Mesenchymal stem cell (in vitro differentiated cells and primary cell): ENCODE measurements at regions not wholly inside any gene's neighbourhood (a gene's known extent, or its start where the extent isn't known, plus 50 kb on each side); places are given as distances from the start of the nearest gene placed in this dataset.

Experiments
- DNase-seq: peaks from one replicate; pipeline ENCODE4 v3.0.0-alpha.2; 2013
- H2AFZ ChIP-seq: one replicate; pipeline ENCODE4 v1.6.1; 2013; ENCODE audit warnings: low read depth, mild to moderate bottlenecking, control low read depth, inconsistent platforms, low read length, moderate library complexity
- H2AK5ac ChIP-seq: 2 replicates; pipeline ENCODE4 v1.6.1; 2013; ENCODE audit warnings: low read length, moderate library complexity, mild to moderate bottlenecking, inconsistent platforms; ENCODE audit not compliant: severe bottlenecking
- H2BK120ac ChIP-seq: one replicate; pipeline ENCODE4 v1.6.1; 2013; ENCODE audit warnings: low read depth, mild to moderate bottlenecking, inconsistent platforms, low read length, moderate library complexity
- H2BK12ac ChIP-seq, 2 experiments: one replicate each; pipeline ENCODE4 v1.6.1; 2013; ENCODE audit warnings: inconsistent platforms in 2 of 2, low read length in 2 of 2, mild to moderate bottlenecking in 2 of 2, moderate library complexity in 2 of 2, control low read depth in 1 of 2
- H2BK15ac ChIP-seq: one replicate; pipeline ENCODE4 v1.6.1; 2013; ENCODE audit warnings: mild to moderate bottlenecking, low read depth, inconsistent platforms; ENCODE audit not compliant: poor library complexity, severe bottlenecking
- H2BK5ac ChIP-seq: 2 replicates; pipeline ENCODE4 v1.6.1; 2013; ENCODE audit warnings: low read depth, mild to moderate bottlenecking, low read length, control low read depth, inconsistent platforms; ENCODE audit not compliant: poor library complexity, severe bottlenecking
- H3K14ac ChIP-seq, 2 experiments: one replicate each; pipeline ENCODE4 v1.6.1; 2013; ENCODE audit warnings: inconsistent platforms in 2 of 2, low read length in 2 of 2, control low read depth in 1 of 2, mild to moderate bottlenecking in 1 of 2, moderate library complexity in 1 of 2
- H3K18ac ChIP-seq, 2 experiments: one replicate each; pipeline ENCODE4 v1.6.1; 2013; ENCODE audit warnings: inconsistent platforms in 2 of 2, low read length in 2 of 2, control low read depth in 1 of 2, low read depth in 1 of 2, mild to moderate bottlenecking in 1 of 2
- H3K23ac ChIP-seq, 2 experiments: one replicate each; pipeline ENCODE4 v1.6.1; 2013; ENCODE audit warnings: inconsistent platforms in 2 of 2, low read length in 2 of 2, mild to moderate bottlenecking in 2 of 2, moderate library complexity in 2 of 2, control low read depth in 1 of 2
- H3K27ac ChIP-seq: 2 replicates; pipeline ENCODE4 v1.5.1; 2013; ENCODE audit warnings: mild to moderate bottlenecking, moderate library complexity, low read length, control low read depth, inconsistent platforms; ENCODE audit not compliant: poor library complexity, severe bottlenecking
- H3K27me3 ChIP-seq, 2 experiments: 2 replicates each; pipeline versions ENCODE4 v1.6.1 to v1.7.0; 2013; ENCODE audit warnings: low read length in 2 of 2, mild to moderate bottlenecking in 2 of 2, moderate library complexity in 2 of 2, control low read depth in 1 of 2, inconsistent platforms in 1 of 2; ENCODE audit not compliant: control insufficient read depth in 1 of 2, insufficient read depth in 1 of 2
- H3K36me3 ChIP-seq, 2 experiments: 2 replicates each; pipeline versions ENCODE4 v1.6.1 to v1.7.0; 2013; ENCODE audit warnings: low read length in 2 of 2, control low read depth in 1 of 2, inconsistent platforms in 1 of 2, low read depth in 1 of 2, mild to moderate bottlenecking in 1 of 2; ENCODE audit not compliant: insufficient read depth in 2 of 2, control insufficient read depth in 1 of 2
- H3K4ac ChIP-seq, 2 experiments: one replicate each; pipeline ENCODE4 v1.6.1; 2013; ENCODE audit warnings: inconsistent platforms in 2 of 2, low read length in 2 of 2, mild to moderate bottlenecking in 2 of 2, moderate library complexity in 2 of 2, control low read depth in 1 of 2, low read depth in 1 of 2
- H3K4me1 ChIP-seq: 2 replicates; pipeline ENCODE4 v1.6.1; 2013; ENCODE audit warnings: low read depth, low read length, control low read depth; ENCODE audit not compliant: control insufficient read depth, insufficient read depth
- H3K4me2 ChIP-seq: 2 replicates; pipeline ENCODE4 v1.6.1; 2013; ENCODE audit warnings: low read length, mild to moderate bottlenecking, inconsistent platforms; ENCODE audit not compliant: poor library complexity, severe bottlenecking
- H3K4me3 ChIP-seq, 2 experiments: 2 replicates each; pipeline versions ENCODE4 v1.5.1 to v1.7.0; 2013; ENCODE audit warnings: low read length in 2 of 2, mild to moderate bottlenecking in 2 of 2, control low read depth in 1 of 2, low read depth in 1 of 2; ENCODE audit not compliant: insufficient read depth in 1 of 2
- H3K79me1 ChIP-seq: replicated peaks from 2 replicates; pipeline ENCODE4 v1.6.1; 2013; ENCODE audit warnings: mild to moderate bottlenecking, control low read depth, low read length, inconsistent platforms; ENCODE audit not compliant: poor library complexity, severe bottlenecking
- H3K9ac ChIP-seq: 2 replicates; pipeline ENCODE4 v1.7.0; 2013; ENCODE audit warnings: mild to moderate bottlenecking, low read length, moderate library complexity
- H3K9me3 ChIP-seq: 2 replicates; pipeline ENCODE4 v1.7.0; 2013; ENCODE audit warnings: mild to moderate bottlenecking, low read length; ENCODE audit not compliant: control insufficient read depth
- H4K8ac ChIP-seq: one replicate; pipeline ENCODE4 v1.6.1; 2013; ENCODE audit warnings: inconsistent platforms, mild to moderate bottlenecking, low read length, moderate library complexity
- H4K91ac ChIP-seq: one replicate; pipeline ENCODE4 v1.6.1; 2013; ENCODE audit warnings: mild to moderate bottlenecking, low read length, inconsistent platforms
- WGBS: methylation state at CpG from one replicate; pipeline ENCODE4 v1.1.7; 2013; ENCODE audit warnings: mixed read lengths; 5-methylcytosine and 5-hydroxymethylcytosine counted together

DNA sequence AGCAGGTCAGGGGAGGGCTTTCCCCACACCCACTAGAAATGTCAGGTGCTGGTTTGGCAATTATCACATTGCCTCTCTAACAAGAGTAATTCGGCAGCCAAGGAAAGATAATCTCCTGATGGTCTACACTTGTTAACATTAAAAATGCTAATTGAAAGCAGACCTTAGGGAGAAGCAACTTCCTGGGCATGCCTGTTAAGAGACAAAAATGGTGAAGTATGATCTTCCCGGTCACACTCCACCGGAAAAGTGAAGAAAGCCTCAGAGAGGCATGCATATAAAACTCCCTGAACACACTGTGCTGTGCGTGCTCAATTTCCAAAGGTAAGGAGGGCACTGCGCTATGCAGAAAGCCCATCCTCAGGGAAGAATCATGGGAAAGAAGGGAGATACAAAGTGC lies 244.3 kb downstream of the FAM170A start:
- no peak overlapping the region for H3K4me2 ChIP-seq
- H3K4me1 ChIP-seq, result no peaks in the 10 kb centered on the region
- H3K4me3 ChIP-seq, result no peak overlapping the region
- H3K23ac ChIP-seq, result no peak overlapping the region
- H2BK15ac ChIP-seq, result no peak overlapping the region
- no peak overlapping the region for H4K8ac ChIP-seq
- H4K91ac ChIP-seq, result no peak overlapping the region
- no peaks in the 10 kb centered on the region for H3K36me3 ChIP-seq
- no peaks in the 10 kb centered on the region for H3K27me3 ChIP-seq
- H2AFZ ChIP-seq, result no peak overlapping the region
- H3K79me1 ChIP-seq, result no peaks in the 10 kb centered on the region
- H2BK12ac ChIP-seq, result no peak overlapping the region
- no peak for DNase-seq
- H3K9me3 ChIP-seq, result no peaks in the 10 kb centered on the region
- H2BK120ac ChIP-seq, result no peak overlapping the region
- H2AK5ac ChIP-seq, result no peak overlapping the region
- H2BK5ac ChIP-seq, result no peak overlapping the region
- no peak overlapping the region for H3K14ac ChIP-seq
- no peak overlapping the region for H3K27ac ChIP-seq
- no peak overlapping the region for H3K9ac ChIP-seq
- H3K18ac ChIP-seq, result no peak overlapping the region
- WGBS, result 84% methylated on average over 5 of the region's 5 CpGs
- H3K4ac ChIP-seq, result no peak overlapping the region

DNA sequence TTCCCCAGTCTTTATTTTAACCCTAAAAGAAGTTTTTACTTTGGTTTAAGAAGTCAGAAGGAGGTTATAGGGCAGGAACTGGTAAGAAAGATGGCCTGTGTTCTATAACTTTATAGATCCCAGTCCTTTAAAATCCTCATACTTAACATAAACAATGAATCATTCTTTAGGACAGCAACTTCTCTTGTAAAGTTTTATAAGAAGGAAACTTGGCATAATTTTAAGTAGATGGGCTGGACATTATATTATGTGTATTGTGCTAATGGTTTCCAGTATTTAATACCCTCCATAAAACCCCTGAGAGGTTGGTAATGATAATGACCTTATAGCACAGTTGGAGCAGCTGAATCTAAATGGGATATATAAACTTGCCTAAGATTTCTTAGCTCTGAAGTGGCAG lies 247.2 kb downstream of the FAM170A start:
- Histone ChIP-seq H3K27ac (no peak overlapping the region), H3K9ac (no peak overlapping the region), H2BK12ac (no peak overlapping the region), H3K4ac (no peak overlapping the region), H3K4me1 (no peaks in the 10 kb centered on the region), H2AFZ (no peak overlapping the region), H2AK5ac (no peak overlapping the region), H3K18ac (no peak overlapping the region), H2BK5ac (no peak overlapping the region), H2BK15ac (no peak overlapping the region), H3K4me3 (no peak overlapping the region), H3K23ac (no peak overlapping the region), H3K27me3 (no peaks in the 10 kb centered on the region), H3K36me3 (no peaks in the 10 kb centered on the region), H3K4me2 (no peak overlapping the region), H4K8ac (no peak overlapping the region), H3K79me1 (no peaks in the 10 kb centered on the region), H3K9me3 (no peaks in the 10 kb centered on the region), H4K91ac (no peak overlapping the region), H3K14ac (no peak overlapping the region), H2BK120ac (no peak overlapping the region)
- no peak for DNase-seq

DNA sequence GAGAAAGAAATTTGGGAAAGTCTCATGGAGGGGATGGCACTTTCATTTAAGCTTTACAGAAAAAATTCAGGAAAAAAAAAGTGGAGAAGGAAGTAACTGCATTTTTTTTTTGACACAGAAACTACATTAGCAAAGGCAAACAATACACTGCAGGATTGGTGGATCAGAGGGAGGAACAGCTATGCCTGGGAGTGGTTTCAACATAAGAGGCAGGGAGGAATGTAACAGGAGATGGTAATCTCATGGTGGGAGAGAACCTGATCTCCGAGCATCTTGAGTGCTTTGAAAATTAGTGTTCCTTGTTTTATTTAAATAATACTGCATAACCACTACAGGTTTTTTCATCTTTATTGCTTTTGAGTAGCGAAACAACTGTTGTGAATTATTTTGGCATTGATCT lies 249.4 kb downstream of the FAM170A start:
- no peak overlapping the region for H2BK120ac ChIP-seq

DNA sequence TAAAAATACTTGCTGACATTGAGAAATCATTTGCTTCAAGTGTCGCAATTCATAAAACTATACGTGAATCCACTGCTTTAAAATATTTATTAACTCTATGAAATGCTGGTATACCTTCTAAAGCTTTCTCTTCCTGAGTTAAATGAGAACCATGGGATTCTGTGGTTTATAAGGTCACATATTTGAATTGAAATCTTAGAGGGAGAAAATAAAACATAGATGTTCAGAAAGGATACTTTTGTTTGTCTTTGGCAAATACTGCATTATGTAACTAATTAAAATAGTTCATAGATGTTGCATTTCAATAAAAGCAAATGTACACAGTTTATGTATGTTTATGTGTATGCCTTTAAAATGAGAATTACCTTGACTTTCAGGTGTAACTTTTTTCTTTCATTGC lies 250.1 kb downstream of the FAM170A start:
- H3K36me3 ChIP-seq, result no peaks in the 10 kb centered on the region
- WGBS, result no CpG with 5 or more reads among the region's 2 CpGs
- H2AFZ ChIP-seq, result no peak overlapping the region
- no peak for DNase-seq
- H2BK5ac ChIP-seq, result no peak overlapping the region
- no peak overlapping the region for H3K4me2 ChIP-seq
- H4K8ac ChIP-seq, result no peak overlapping the region
- no peak overlapping the region for H3K23ac ChIP-seq
- no peak overlapping the region for H2BK12ac ChIP-seq
- H3K9me3 ChIP-seq, result no peaks in the 10 kb centered on the region
- H3K14ac ChIP-seq, result no peak overlapping the region
- no peak overlapping the region for H3K9ac ChIP-seq
- H2AK5ac ChIP-seq, result no peak overlapping the region
- no peaks in the 10 kb centered on the region for H3K79me1 ChIP-seq
- H3K4me3 ChIP-seq, result no peak overlapping the region
- H4K91ac ChIP-seq, result no peak overlapping the region
- no peak overlapping the region for H2BK15ac ChIP-seq
- H3K4me1 ChIP-seq, result no peaks in the 10 kb centered on the region
- H3K18ac ChIP-seq, result no peak overlapping the region
- no peak overlapping the region for H3K4ac ChIP-seq
- H2BK120ac ChIP-seq, result no peak overlapping the region
- no peaks in the 10 kb centered on the region for H3K27me3 ChIP-seq
- H3K27ac ChIP-seq, result no peak overlapping the region

More for the DNA sequence above, 249.4 kb downstream of the FAM170A start:
- Histone ChIP-seq H3K23ac (no peak overlapping the region), H3K79me1 (no peaks in the 10 kb centered on the region), H3K18ac (no peak overlapping the region), H3K9me3 (no peaks in the 10 kb centered on the region), H3K4me1 (no peaks in the 10 kb centered on the region), H3K4ac (no peak overlapping the region), H3K27me3 (no peaks in the 10 kb centered on the region), H2BK5ac (no peak overlapping the region), H3K36me3 (no peaks in the 10 kb centered on the region), H3K9ac (no peak overlapping the region), H3K14ac (no peak overlapping the region), H4K91ac (no peak overlapping the region), H3K27ac (no peak overlapping the region), H2BK15ac (no peak overlapping the region), H2AFZ (no peak overlapping the region), H2AK5ac (no peak overlapping the region), H3K4me3 (no peak overlapping the region), H4K8ac (no peak overlapping the region), H3K4me2 (no peak overlapping the region), H2BK12ac (no peak overlapping the region)
- 80% methylated on average over 1 of the region's 2 CpGs for WGBS
- DNase-seq, result no peak
